ENCODE measurements at regions not wholly inside any gene's neighbourhood (a gene's known extent, or its start where the extent isn't known, plus 50 kb on each side); places are given as distances from the start of the nearest gene placed in this dataset.

- DNase-seq: no peak
- in situ Hi-C loops (cut with MboI; ENCODE audit: low pct_unique_long_range_greater_than_20kb, low sequenced_read_pairs): no loop called here
These were observed 56.3 kb downstream of the SLC24A2 start for GRCh38 chr9:19732441-19732951.

- in situ Hi-C loops (cut with MboI; ENCODE audit: low pct_unique_long_range_greater_than_20kb, low sequenced_read_pairs): no loop called here
- no peak for DNase-seq
These were observed 60.7 kb downstream of the SLC24A2 start for GRCh38 chr9:19728101-19728500.

- DNase-seq: no peak
- in situ Hi-C loops (cut with MboI; ENCODE audit: low pct_unique_long_range_greater_than_20kb, low sequenced_read_pairs): no loop called here
These were observed 62.9 kb downstream of the SLC24A2 start for GRCh38 chr9:19725970-19726369.

GRCh38 chr9:19720377-19720776, 68.5 kb downstream of the SLC24A2 start:
- DNase-seq: peak; percentile 15

GRCh38 chr9:19703702-19704101, 85.1 kb downstream of the SLC24A2 start:
- no peak for DNase-seq
- in situ Hi-C loops (cut with MboI; ENCODE audit: low pct_unique_long_range_greater_than_20kb, low sequenced_read_pairs): no loop called here

More at GRCh38 chr9:19720377-19720776, 68.5 kb downstream of the SLC24A2 start:
- in situ Hi-C loops (cut with MboI; ENCODE audit: low pct_unique_long_range_greater_than_20kb, low sequenced_read_pairs): no loop called here

GRCh38 chr9:19701991-19702390, 86.8 kb downstream of the SLC24A2 start:
- in situ Hi-C loops (cut with MboI; ENCODE audit: low pct_unique_long_range_greater_than_20kb, low sequenced_read_pairs): no loop called here
- DNase-seq: no peak

GRCh38 chr9:19701274-19701673, 87.6 kb downstream of the SLC24A2 start:
- in situ Hi-C loops (cut with MboI; ENCODE audit: low pct_unique_long_range_greater_than_20kb, low sequenced_read_pairs): no loop called here

GRCh38 chr9:19700699-19701098, 88.1 kb downstream of the SLC24A2 start:
- DNase-seq: no peak
- in situ Hi-C loops (cut with MboI; ENCODE audit: low pct_unique_long_range_greater_than_20kb, low sequenced_read_pairs): no loop called here

More at GRCh38 chr9:19701274-19701673, 87.6 kb downstream of the SLC24A2 start:
- no peak for DNase-seq

GRCh38 chr9:19699756-19700155, 89.1 kb downstream of the SLC24A2 start:
- in situ Hi-C loops (cut with MboI; ENCODE audit: low pct_unique_long_range_greater_than_20kb, low sequenced_read_pairs): no loop called here
- DNase-seq: no peak

- in situ Hi-C loops (cut with MboI; ENCODE audit: low pct_unique_long_range_greater_than_20kb, low sequenced_read_pairs): no loop called here
- no peak for DNase-seq
These were observed 89.9 kb downstream of the SLC24A2 start for GRCh38 chr9:19698960-19699359.

- in situ Hi-C loops (cut with MboI; ENCODE audit: low pct_unique_long_range_greater_than_20kb, low sequenced_read_pairs): no loop called here
- no peak for DNase-seq
These were observed 94.2 kb downstream of the SLC24A2 start for GRCh38 chr9:19694601-19695000.

- no peak for DNase-seq
- in situ Hi-C loops (cut with MboI; ENCODE audit: low pct_unique_long_range_greater_than_20kb, low sequenced_read_pairs): no loop called here
These were observed 98.7 kb downstream of the SLC24A2 start for GRCh38 chr9:19690128-19690527.

- in situ Hi-C loops (cut with MboI; ENCODE audit: low pct_unique_long_range_greater_than_20kb, low sequenced_read_pairs): no loop called here
- DNase-seq: no peak
These were observed 99.3 kb downstream of the SLC24A2 start for GRCh38 chr9:19689328-19690101.

- no peak for DNase-seq
- in situ Hi-C loops (cut with MboI; ENCODE audit: low pct_unique_long_range_greater_than_20kb, low sequenced_read_pairs): no loop called here
These were observed 105.1 kb downstream of the SLC24A2 start for GRCh38 chr9:19683715-19684114.

GRCh38 chr9:19682397-19682796, 106.4 kb downstream of the SLC24A2 start:
- in situ Hi-C loops (cut with MboI; ENCODE audit: low pct_unique_long_range_greater_than_20kb, low sequenced_read_pairs): no loop called here
- no peak for DNase-seq

- in situ Hi-C loops (cut with MboI; ENCODE audit: low pct_unique_long_range_greater_than_20kb, low sequenced_read_pairs): no loop called here
- no peak for DNase-seq
These were observed 107.0 kb downstream of the SLC24A2 start for GRCh38 chr9:19681846-19682245.

- in situ Hi-C loops (cut with MboI; ENCODE audit: low pct_unique_long_range_greater_than_20kb, low sequenced_read_pairs): no loop called here
- no peak for DNase-seq
These were observed 110.9 kb downstream of the SLC24A2 start for GRCh38 chr9:19677924-19678323.

GRCh38 chr9:19675492-19675891, 113.3 kb downstream of the SLC24A2 start:
- in situ Hi-C loops (cut with MboI; ENCODE audit: low pct_unique_long_range_greater_than_20kb, low sequenced_read_pairs): no loop called here
- DNase-seq: no peak

GRCh38 chr9:19666575-19666974, 122.3 kb downstream of the SLC24A2 start:
- in situ Hi-C loops (cut with MboI; ENCODE audit: low pct_unique_long_range_greater_than_20kb, low sequenced_read_pairs): no loop called here
- no peak for DNase-seq

GRCh38 chr9:19665146-19665863, 123.5 kb downstream of the SLC24A2 start:
- in situ Hi-C loops (cut with MboI; ENCODE audit: low pct_unique_long_range_greater_than_20kb, low sequenced_read_pairs): no loop called here
- DNase-seq: no peak

Data from KBM-7 (cell line).